NCI-H2029 (cell line): ENCODE measurements at regions not wholly inside any gene's neighbourhood (a gene's known extent, or its start where the extent isn't known, plus 50 kb on each side); places are given as distances from the start of the nearest gene placed in this dataset.
"Not testable (repeated sequence)": the region's sequence is repeated elsewhere in the genome, so short reads cannot be mapped to it uniquely, and the experiment has no call there.

Experiments used
- DNase-seq: peaks from one replicate; lab custom pipeline; 2025; lab: John Stamatoyannopoulos, UW

DNA sequence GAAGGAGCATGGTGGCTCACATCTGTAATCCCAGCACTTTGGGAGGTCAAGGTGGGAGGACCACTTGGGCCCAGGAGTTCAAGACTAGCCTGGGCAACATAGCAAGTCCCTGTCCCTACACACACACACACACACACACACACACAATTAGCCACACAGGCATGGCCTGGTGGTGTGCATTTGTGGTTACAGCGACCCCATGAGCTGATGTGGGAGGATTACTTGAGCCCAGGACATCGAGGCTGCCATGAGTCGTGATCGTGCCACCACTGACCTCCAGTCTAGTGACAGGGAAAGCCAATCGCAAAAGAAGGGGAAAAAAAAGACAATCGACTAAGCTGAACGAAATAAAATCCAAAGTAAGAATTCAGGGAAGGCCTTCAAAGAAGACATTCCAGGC is 67.9 kb downstream of the TBX3 start:
- no peak for DNase-seq

DNA sequence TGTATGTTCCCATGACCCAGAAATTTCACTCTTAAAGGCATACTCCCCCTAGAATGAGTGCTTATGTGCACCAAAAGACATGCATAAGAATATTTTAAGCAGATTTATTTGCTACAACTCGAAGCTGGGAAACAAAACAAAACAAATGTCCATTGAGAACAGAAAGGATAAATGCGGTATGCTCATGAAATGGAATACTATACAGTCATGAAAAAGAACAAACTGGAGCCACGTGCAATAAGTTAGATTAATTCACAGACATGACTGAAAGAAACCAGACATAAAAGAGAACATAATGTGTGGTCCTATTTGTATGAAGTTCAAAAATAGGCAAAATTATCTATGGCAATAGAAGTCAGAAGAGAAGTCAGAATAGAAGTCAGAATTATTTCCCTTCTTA is 69.9 kb downstream of the TBX3 start:
- DNase-seq, result no peak

DNA sequence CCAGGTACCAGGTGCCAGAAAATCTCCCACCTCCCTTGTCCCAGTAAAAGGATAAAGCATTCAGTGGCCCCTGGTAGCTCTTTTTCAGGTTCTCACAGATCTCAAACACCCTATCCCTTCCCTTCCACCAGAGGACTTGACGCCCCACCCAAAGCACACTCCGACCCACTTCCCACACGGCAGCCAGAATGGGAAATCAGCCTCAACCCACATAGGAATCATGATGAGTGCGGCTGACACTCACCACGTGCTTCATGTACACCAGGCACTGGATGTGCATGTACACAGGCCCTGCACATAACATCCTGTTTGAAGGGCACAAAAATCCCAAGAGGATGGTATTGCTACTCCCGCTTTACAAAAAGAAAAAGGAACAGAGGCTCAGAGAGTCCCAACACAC is 71.9 kb downstream of the TBX3 start:
- DNase-seq, result no peak

DNA sequence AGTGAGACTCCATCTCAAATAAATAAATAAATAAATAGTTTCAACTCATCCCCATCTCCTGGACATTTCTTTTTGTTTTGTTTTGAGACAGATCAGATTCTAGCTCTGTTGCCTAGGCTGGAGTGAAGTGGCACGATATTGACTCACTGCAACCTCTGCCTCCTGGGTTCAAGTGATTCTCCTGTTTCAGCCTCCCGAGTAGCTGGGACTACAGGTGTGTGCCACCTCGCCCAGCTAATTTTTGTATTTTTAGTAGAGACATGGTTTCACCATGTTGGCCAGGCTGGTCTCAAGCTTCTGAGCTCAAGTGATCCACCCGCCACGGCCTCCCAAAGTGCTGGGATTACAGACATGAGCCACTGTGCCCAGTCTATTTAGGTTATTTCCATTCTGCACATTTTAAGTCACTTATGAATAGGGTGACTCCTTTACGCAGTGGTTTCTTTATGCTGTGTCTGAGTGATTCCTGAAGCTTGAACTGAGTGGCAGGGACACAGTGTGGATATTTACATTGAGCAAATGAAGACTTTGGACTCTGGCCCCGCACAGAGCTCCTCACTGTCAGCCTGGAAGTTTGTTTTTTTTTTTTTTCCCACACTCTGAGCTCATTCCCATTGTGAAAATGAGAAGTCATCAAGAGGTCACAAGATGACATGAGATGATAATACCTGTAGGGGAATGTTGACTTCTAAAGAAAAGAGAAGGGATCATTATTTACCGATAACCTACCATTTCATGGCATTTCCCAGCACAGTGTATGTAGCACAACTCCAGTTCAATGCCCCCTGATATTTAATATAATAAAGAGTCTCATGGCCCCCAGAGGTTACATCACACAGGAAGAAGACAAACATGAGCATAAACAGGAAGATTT is 72.6 kb downstream of the TBX3 start:
- no peak for DNase-seq

DNA sequence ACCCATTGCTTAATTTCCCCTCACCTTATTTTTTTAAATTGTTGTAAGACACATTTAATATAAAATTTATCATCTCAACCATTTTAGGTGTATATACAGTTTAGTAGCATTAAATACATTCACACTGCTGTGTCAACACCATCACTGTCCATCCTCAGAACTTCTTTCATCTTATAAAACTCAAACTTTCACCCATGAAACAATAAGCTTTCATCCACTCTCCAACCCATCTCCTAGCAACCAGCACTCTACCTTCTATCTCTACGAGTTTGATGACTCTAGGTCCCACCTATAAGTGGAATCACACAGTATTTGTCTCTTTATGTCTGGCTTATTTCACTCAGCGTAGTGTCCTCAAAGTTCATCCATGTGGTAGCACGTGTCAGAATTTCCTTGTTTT is 75.5 kb downstream of the TBX3 start:
- no peak for DNase-seq

DNA sequence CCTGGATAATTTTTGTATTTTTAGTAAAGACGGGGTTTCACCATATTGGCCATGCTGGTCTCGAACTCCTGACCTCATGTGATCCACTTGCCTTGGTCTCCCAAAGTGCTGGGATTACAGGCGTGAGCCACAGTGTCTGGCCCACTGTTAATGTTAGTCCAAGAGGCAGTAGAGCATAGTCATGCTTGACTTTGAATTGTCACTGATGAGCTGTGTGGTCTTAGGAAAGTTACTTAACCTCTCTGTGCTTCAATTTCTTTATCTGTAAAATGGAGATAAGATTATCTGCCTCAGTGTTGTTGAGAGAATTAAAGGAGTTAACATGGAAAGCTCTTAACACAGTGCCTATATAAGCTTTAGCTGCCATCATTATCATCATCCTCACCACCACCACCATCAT is 78.1 kb downstream of the TBX3 start:
- DNase-seq, result no peak

DNA sequence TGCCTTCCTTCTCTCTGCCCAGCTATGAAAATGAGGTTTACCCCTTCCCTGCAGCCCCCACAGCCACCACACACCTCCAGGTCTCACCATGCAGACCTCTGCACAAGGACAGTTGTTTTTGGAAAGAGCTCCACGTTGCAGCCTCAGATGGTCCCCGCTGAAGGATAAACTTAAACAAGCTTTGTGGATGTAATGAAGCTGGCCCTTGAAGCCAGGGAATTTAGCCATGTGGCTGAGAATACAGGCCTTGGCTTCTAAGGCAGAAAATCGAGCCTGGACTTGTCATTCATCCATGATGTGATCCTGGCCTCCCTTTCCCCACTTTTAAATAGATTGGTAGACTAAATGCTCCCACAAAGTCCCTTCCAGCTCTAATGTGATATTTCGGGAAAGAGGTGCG is 79.4 kb downstream of the TBX3 start:
- no peak for DNase-seq

DNA sequence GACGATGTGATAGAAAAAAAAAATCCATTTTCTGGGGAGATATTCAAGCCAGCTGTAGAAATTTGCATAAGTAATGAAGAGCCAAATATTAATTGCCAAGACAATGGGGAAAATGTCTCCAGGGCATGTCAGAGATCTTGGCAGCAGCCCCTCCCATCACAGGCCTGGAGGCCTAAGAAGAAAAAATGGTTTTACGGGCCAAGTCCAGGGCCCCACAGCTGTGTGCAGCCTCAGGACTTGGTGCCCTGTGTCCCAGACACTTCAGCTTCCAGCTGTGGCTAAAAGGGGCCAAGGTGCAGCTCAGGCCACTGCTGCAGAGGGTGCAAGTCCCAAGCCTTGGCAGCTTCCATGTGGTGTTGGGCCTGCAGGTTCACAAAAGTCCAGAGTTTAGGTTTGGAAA is 83.4 kb downstream of the TBX3 start:
- DNase-seq, result not testable (repeated sequence)

DNA sequence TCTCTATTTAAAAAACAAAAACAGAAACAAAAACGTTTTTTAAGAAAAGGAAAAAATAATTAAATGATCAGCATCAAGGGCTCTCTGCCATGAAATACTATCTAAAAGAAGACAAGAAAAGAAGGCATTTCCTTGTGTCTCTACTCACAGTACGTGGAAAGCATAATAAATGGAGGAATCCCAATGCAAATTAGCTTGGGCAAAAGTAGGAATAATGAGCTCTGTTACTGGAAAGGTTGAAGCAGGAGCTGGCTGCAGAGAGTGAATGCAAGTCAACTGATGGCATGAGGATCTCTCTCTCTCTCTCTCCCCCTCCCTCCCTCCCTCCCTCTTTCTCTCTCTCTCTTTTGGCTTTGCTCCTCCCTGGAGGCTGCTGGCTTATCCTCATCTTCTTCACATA is 85.9 kb downstream of the TBX3 start:
- DNase-seq, result no peak

DNA sequence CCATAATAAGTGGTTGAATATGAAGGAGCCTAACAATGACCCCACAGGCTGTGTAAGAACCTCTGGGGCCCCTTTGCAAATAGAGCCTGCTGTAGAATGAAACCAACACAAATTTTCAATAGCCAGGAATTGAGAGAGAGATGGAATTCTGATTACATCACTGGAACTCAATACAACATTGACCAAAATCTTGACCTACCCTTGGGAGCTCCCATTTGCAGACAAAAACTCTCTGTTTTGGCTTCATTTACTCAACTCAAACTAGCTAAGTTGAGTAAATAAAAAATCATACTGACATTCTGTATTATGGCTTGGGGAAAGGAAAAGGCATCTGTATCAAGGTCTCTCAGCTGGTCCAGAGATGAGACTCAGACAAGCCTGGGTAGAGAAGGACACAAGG is 91.0 kb downstream of the TBX3 start:
- no peak for DNase-seq

DNA sequence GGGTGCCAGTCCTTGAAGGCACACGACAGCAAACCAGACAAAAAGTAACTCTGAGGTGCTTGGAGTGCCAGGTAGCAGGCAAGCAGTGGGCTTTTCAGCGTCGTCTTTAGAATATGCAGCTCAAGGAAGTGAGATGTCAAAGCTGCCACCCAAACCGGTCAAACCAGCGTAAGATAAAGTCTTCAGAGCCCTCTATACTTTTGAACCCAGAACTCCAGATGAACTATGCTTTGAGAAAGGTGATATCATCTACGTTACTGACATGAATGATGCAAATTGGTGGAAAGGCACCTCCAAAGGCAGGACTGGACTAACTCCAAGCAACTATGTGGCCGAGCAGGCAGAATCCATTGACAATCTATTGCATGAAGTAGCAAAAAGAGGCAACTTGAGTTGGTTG is 95.9 kb downstream of the TBX3 start:
- no peak for DNase-seq

DNA sequence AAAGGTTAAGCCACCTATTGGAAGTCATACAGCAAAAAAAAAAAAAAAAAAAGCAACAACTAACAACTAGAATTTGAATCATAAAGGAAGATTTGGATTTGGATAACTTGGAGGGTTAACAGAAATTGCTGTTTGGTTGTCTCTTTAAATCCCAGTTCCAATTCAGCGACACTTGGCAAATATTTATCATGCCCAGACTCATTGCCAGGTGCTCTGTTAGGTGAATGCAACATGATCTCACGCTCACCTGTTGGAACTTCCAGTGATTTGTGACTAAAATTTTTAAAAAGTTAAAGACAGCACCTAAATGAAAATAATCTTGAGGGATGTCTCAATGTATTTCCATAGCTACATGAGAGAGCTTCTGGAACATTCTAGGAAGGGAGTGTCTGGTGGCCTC is 103.7 kb downstream of the TBX3 start:
- DNase-seq, result peak; percentile 49

DNA sequence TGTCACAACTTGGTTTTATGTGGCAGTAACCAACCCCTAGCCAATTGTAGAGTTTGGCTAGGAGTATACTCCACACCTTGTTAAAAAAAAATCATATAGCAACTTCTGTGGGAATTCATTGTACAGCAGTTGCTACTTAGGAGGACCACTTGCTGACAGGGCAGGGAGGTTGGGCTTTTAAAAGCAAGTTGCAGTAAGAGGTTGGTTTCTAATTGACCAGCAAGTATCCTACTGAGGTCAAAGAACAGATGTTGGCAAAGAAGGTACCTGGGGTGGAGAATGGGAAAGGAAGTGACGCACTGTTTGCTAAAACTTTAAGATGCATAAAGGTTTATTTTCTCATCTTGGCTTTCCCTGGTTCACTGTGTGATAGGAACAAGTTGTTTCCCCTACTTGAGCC is 104.6 kb downstream of the TBX3 start:
- no peak for DNase-seq

DNA sequence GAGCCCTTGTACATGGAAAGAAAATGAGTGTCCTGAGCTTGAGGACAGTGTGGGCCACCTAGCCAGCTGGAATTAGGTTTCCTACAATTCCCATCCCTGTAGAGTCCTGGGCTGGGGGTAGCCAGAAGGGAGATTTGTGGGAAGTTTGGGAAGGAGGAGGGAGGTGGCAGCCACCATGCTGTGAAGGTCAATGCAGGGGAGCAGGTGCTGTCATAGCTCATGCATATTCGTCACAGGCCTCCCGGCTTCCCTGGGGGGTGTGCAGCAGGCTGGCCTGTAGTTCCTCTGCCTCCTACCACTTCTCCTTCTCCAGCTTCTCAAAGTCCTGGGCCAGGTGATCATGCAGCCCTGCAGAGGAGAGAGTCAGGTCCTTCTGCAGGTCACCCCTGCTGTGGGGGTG is 121.3 kb downstream of the TBX3 start:
- DNase-seq, result no peak

DNA sequence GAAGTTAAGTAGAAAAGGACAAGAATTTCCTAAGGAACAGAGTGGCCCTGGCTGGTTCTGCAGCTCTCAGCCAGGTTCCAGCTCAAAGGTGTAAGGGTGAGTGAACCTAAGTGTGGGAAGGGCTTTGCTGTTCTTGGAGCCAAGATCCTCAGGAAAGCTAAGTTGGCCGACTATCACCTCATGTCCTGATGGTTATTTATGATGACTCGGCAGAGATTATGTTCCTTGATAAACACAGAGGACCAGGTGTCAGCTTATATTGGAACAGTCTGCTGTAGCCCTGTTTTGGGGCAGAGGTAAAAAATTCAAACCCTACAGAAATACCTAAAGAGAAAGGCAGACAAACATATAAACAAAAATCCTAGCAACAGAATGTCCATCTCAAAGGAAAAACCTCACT is 128.5 kb downstream of the TBX3 start:
- DNase-seq, result no peak

DNA sequence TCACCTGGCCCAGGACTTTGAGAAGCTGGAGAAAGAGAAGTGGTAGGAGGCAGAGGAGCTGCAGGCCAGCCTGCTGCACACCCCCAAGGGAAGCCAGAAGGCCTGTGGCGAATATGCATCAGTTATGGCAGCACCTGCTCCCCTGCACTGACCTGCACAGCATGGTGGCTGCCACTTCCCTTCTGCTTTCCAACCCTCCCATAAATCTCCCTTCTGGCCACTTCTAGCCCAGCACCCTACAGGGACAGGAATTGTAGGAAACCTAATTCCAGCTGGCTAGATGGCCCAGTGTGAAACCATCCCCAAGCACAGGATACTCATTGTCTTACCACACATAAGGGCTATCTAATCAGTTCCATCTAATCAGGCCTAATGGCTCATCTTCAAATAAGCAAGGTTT is 136.3 kb downstream of the TBX3 start:
- no peak for DNase-seq

DNA sequence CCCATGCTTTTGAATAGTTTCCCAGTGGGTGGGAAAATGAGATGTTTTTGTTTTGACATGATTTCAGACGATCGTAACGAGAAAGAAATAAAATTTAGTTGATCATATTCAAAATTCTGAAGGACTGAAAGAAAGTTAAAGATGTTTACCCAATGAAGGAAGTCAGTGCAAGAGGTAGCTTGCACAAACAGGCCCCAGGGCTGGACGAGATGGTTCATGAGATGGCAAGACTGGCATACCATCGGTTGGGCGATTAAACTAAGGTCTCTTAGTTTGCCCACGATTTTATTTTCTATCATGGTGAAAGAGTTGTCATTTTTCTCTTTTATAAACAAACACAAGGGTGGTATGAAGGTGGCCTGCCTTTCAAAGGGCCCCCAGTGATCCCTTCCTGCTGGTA is 124.5 kb upstream of the TBX5 start:
- no peak for DNase-seq

DNA sequence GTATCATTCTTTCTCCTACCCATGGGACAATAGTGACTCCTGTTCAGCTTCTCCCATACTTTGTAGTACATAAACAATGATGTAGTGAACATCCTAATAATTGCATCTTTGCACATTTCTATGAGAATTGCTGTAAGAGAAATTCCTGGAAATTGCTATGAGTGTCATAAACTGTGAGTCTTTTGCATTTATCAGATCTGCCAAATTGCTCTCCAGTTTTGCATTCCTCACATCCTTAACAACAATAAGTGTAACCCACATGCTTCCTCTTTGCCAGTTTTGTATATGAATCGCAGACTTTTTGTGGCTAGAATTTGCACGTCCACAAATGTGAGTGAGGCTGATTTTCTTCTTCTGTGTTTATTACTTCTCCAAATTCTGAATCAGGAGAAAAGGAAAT is 124.0 kb upstream of the TBX5 start:
- no peak for DNase-seq

DNA sequence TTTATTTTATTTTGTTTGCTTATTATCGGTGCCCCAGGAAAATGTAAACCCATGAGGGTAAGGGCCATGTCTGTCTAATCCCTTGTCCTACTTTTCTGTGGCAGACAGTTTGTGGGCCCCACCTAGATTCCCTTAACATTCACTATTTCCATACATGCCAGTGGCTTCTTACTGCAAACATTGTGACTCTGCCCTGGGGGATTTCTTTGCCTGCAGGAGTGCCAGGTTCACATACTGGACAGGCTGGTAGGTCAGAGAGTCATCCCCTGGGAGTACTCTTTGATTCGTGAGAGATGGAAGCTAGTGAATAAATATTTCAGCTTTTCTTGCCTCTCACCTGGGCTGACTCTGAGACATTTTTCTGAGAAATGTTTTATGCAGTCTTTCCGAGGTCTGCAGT is 122.8 kb upstream of the TBX5 start:
- no peak for DNase-seq

DNA sequence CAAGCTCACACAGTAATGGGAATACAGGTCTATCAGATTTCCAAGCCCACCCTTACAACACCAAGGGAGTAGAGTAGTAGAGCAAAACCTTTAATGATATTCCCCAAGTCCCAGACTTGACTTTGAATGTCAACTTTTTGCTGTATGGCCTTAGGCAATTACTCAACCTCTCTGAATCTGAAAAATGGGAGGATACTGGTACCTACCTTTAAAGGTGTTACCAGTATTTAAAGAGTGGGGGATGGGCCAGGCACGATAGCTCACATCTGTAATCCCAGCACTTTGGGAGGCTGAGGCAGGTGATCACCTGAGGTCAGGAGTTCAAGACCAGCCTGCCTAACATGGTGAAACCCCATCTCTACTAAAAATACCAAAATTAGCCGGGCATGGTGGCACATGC is 115.2 kb upstream of the TBX5 start:
- not testable (repeated sequence) for DNase-seq

DNA sequence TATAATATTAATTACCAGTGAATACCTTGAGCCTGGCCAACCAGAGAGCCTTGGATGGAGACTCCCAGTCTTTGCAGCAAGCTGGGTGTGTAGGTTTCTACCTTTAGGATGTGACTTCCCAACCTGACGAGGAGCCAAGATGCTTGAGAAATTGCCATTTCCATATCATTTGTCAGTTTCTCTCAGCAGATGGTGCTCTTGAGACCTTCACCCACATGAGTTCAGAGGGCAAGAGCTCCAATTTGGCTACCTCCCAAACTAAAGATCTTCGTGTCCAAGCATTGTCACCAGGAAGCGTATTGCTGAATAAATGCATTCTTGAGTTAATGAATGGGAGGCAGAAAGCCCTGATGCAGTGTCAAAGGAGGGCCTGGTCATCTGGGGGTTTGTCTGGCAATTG is 106.4 kb upstream of the TBX5 start:
- no peak for DNase-seq

DNA sequence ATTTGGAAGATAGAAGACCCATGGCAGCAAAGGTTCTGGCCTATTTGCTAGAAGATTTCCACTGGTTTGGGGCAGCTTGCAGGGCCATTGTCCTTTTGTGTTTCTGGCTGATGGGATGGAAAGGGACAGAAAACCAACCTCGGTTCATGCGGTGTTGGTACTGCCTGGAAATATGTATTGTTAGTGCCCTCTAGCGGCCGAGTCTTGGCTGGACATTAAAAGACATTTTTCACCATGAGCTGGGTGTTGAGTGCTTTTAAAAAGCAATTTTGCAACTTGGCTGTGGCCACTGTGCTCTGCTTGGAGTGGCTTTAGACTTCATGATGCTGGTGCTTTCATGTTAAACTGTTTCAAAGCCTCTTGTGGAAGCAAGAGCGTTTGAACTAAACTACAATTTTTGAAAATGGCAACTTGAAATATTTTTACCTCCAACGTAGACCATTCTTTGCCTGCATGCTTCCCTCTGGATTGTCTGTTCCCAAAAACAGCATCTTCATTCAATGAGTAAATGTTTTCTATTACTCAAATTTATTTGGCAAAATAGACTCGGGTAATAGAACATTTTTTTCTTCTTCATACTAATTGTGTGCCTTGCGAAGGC is 102.7 kb upstream of the TBX5 start:
- peak; percentile 70 for DNase-seq

DNA sequence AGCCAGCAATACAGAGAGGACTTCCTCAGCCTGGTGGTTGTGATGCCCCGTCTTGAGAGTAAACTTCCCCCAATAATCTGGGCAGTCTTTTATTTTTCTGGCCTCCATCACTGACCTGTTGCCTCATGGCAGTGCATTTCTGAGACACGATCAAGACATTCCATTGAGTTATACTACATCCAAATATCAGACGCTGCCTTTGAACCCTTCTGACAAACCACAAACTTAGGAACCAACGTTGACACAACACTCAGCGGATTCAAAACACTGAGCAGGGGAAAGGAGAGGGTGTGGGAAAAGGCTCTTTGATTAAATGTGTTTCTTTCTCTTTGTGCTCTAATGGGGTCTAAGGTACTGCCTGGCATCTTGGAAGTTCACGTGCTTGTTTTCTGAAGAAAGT is 100.7 kb upstream of the TBX5 start:
- no peak for DNase-seq

DNA sequence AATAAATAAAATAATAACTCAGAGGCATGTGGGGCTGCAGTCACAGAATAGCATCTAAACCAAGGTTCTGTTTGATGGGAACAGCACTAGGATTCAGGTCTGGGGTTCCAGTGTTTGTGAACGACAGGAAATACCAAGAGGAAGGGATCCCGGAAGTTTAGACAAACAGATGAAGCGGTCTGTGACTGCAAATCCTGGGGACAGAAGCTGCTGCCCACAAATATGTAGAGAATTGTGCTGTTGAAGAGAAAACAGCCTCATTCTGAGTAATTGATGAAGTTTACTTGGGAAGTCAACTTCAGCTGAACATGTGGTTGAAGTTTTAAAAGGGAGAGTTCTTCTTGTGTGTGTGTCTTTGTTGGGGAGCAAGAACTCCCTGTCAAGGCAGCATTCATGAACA is 98.4 kb upstream of the TBX5 start:
- no peak for DNase-seq
